SW480 (cell line): ENCODE measurements at regions not wholly inside any gene's neighbourhood (a gene's known extent, or its start where the extent isn't known, plus 50 kb on each side); places are given as distances from the start of the nearest gene placed in this dataset.
"Not testable (repeated sequence)": the region's sequence is repeated elsewhere in the genome, so short reads cannot be mapped to it uniquely, and the experiment has no call there.

Experiments
- DNase-seq: peaks from one replicate; pipeline ENCODE4 v3.0.0-alpha.2; 2016; ENCODE audit warnings: low spot score

DNA sequence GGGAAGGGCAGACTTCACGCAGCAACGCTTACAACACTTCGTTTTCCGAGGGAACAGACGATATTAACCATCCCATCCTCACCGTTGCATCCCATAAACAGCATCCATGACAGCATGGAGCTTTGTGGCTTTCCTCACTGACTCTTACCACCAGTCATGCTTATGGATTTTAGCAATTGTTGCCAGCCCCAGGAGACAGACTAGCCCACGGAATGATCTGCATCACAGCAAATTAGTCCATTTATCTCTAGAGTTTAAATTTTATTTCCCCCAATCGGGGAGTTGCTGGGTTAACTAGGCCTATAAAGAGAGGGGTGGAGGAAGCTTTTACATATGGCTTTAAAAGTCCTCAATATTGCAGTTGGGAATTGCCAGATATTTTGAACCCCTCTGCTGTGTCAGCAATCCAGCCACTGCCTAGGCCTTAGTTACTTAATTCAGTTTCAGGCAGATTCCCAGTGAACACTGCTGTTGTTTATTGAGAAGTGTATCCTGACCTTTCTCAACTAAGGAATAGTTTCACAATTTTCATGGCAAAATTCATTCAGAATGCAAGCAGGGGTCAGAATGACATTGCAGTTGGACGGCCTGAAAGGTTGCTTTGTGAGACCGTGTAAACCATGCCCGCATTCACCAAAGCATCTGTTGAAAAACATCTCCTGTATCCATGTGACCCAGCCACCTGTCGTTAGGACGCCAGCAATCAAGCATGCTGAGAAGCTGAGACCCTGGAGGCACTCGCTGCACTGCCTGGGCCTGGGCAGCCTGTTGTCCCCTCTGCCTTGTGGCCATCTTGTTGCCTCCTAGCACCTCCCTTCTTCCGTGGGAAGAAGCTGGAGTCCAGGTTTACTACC is 397.4 kb upstream of the TPM1 start:
- DNase-seq = no peak

DNA sequence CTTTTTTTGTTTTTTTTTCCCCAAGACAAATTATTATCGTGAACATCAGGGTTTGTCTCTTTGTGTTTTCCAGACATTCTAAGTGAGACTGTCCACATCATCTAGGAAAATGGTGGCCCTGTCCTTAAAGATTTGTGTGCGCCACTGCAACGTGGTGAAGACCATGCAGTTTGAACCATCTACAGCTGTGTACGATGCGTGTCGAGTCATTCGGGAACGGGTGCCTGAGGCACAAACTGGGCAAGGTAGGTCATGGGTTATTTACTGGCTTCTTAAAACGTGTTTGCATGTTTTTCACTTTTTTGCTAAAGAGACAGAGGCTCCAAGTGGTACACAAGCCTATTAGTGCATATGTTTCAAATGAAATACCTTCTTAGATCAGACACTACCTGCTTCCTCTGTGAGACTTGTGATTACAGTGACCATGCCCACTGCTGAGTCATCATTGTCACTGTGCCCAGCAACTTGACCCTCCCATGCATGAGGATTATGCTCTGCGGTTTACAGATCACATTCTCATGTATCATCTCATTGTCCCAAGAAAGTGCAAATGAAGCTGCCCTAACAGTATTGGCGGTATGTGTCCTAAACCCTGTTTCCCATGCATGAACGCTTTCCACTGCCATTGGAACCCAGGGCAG is 395.2 kb upstream of the TPM1 start:
- peak; percentile 85 for DNase-seq

DNA sequence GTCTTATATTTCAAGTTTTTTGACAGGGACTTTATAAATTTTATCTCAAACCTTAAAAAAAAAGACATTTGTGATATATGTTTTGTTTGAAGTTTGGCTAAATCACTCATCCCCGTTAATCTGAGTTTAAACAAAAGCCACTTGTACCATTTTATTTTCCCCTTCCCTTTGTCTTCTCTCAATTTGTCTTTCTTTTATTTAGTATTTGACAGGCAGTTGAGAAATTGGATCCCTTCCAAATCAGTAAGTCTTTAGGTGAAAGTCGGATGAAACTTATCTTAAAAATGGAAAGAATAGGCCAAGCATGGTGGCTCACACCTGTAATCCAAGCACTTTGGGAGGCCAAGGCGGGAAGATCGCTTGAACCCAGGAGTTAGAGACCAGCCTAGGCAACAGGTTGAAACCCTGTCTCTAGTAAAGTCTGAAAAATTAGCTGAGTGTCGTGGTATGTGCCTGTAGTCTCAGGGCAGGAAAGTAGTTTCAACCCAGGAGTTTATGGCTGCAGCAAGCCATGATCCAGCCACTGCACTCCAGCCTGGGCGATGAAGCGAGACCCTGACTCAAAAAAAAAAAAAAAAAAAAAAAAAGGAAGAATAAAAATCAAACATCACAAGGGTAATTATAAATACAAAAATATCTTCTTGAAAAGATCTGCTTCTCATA is 394.6 kb upstream of the TPM1 start:
- DNase-seq = no peak

DNA sequence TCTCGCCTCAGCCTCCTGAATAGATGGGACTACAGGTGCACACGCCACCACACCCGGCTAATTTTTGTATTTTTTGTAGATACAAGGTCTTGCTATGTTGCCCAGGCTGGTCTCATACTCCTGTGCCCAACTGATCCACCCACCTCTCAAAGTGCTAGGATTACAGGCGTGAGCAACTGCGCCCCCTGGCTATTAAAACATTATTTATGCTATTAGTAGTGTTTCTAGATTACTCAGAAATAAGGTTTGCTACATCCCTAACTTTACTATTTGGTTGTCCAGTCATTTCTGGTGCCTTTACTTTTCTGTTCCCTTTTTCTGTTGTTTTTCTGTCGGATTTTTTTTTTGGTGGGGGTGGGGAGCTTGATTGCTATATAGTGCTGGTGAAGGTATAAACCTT is 393.6 kb upstream of the TPM1 start:
- DNase-seq = no peak

DNA sequence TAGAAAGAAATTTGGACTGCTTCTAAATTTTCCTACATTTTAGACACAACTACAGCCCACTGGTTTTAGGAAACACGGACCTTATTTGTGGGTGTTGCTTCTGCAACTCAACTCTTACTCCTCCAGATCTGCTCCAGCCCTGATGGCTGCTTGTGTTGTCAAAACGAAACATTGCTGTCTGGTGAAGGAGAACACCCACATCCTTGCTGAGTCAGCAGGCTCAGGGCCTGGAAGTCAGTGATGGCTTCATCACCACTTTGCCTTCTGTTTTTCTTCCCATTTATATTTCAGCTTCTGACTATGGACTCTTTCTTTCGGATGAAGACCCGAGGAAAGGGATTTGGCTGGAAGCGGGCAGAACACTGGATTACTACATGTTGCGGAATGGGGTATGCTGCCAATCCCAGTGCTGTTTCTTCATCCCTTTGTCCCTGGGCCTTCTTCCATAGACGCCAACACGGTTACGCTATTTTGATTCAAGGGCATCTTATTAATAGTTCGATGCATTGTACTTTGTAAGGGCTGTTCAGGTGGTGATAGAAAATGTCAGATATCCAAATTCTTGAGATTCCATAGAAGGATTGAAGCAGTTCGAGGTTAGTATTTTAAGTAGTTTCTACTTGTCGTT is 392.6 kb upstream of the TPM1 start:
- no peak for DNase-seq

DNA sequence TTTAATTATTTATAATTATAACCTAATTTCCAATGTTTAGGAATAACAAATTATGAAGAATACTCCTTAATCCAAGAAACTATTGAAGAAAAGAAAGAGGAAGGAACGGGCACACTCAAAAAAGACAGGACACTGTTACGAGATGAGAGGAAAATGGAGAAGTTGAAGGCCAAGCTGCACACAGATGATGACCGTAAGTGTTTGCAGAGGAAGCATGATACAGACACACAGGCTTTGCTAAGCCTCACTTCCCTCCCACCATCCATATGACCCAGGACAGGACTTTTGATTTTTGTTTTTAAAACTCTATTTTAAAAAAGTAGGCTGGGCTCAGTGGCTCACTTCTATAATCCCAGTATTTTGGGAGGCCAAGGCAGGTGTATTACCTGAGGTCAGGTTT is 389.4 kb upstream of the TPM1 start:
- DNase-seq = no peak

DNA sequence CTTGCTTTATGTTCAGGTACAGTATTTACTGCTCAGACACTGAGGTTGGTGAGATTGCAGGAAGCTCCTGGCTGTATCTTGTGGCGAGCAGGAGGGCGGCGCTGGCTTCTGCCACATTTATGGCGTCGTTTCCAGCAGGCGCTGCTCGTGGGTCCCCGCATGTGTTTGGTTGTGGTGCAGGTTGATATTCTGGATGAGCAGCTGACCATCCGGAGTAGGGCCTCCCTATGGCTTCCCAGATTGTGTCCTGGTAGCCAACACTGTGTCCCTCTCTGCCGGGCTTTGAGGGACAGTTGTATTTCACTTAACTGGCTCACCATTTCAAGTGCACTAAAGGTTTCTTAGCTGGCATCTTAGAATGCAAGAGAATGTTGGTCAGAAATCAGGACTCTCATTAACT is 386.5 kb upstream of the TPM1 start:
- no peak for DNase-seq

DNA sequence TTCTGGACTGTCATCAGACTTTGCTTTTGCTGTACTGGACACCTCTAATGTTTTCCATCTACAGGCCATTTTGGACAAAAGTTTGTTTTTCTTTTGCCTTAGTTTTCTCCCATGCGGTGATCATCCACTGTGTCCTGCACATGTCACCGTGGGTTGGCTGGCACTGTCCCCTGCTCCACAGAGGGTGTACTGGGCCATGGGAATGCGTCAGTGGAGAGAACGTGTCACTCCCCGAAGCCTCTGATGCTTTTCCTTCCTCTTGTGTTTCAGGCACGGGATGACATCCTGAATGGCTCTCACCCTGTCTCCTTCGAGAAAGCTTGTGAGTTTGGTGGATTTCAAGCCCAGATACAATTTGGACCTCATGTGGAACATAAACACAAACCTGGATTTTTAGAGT is 385.0 kb upstream of the TPM1 start:
- not testable (repeated sequence) for DNase-seq

DNA sequence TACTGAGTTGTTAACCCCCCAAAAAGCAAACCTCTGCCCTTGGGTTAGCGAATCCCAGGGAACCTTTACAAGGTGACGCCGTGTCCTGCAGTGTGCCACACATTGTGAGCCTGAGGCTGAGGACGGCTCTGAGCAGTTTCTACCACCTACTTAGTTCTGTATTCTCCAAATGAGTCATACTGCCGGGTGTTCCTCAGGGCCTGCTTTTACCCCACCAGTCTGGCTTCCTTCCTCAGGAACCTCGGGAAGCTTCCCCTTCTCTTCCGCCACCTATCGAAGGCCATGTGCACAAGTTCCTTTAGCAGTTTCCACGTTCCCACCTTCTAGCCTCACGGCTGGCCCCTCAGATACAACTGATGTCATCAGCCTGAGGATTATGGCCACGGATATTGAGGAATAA is 384.0 kb upstream of the TPM1 start:
- DNase-seq = no peak

DNA sequence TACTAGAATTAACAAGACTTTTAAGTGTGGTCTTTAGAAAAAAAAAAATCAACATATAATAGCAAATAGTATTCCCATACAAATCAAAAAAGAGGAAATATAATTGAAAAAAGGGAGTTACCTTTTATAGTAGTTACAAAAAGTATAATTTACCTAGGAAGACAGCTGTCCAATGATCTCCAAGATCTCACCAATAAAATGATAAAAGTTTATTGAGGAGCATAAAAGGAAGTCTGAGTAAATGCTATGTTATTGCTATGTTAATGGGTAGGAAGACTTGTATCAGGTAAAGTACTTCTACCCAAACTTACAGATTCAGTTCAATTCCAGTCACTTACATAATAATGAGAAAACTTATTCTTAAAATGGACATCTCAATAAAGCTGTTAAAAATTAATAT is 379.0 kb upstream of the TPM1 start:
- DNase-seq = no peak

DNA sequence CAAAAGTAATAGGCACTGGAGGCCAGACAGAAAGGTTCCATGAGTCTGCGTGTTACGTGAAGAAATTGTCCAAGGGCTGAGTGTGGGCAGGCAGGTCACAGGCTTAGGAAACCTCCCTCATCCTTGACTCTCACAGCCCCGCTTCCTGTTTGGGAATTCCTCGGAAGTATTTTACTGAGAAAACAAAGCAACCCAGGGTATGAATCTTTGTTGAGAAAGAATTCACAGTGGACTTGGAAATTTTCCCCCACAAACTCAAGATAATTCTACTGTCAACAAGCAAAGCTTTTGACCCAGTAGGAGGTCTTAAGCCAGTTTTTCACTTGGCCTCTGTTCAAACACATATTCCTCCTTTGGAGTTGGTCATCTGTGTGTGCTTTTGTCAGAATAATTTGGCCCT is 377.1 kb upstream of the TPM1 start:
- DNase-seq = no peak

DNA sequence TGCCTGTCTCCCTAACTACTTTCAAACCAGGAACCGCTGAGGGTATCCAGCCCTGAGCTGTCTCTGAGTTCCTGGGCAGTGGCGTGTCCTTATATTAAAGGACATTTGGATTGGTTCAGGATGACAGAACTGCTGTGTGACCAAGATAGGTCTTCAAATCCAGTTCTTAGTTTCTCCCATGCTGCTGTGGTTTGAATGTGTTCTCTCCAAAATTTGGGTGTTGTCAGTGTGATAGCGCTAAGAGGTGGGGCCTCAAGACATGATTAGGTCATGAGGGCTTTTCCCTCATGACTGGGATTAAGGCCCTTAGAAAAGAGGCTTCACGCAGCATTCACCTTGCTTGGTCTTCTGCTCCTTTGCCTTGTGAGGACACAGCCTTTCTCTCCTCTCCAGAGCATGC is 376.5 kb upstream of the TPM1 start:
- DNase-seq = no peak

DNA sequence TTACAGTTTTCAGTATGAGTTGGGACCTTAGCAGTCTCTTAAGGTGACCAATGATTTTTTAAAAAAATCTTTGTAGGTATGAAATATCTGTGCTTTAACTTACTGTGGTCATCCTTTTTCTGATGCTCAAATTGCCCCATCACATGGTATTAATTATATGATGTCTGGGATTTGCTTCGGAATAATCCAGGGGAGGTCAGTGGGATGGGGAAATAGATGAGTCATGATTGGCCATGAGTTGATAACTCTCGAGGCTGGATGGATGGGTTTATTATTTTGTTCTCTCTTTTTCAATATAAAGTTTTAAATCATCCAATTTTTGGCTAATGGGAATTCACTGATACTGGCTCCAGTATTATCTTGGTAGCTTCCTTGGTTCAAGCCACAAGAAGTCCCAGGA is 370.3 kb upstream of the TPM1 start:
- DNase-seq = no peak

DNA sequence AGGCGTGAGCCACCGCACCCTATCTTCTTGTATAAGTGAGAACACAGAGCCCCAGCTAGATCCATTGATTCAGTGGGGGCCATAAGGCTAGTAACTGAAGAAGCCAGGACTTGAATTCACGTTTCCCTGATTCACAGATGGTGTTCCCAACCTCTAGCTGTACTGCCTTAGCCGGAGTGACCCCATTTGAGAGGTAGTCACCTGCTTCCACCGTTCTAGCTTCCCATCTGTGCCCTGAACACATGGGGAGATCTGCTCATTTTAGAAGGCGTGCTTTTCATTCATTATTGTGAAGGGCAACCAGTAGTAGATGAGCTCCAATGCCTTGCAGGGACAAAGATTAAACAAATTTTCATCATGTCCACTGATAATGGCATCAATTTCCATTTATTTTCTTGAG is 365.7 kb upstream of the TPM1 start:
- DNase-seq = no peak

DNA sequence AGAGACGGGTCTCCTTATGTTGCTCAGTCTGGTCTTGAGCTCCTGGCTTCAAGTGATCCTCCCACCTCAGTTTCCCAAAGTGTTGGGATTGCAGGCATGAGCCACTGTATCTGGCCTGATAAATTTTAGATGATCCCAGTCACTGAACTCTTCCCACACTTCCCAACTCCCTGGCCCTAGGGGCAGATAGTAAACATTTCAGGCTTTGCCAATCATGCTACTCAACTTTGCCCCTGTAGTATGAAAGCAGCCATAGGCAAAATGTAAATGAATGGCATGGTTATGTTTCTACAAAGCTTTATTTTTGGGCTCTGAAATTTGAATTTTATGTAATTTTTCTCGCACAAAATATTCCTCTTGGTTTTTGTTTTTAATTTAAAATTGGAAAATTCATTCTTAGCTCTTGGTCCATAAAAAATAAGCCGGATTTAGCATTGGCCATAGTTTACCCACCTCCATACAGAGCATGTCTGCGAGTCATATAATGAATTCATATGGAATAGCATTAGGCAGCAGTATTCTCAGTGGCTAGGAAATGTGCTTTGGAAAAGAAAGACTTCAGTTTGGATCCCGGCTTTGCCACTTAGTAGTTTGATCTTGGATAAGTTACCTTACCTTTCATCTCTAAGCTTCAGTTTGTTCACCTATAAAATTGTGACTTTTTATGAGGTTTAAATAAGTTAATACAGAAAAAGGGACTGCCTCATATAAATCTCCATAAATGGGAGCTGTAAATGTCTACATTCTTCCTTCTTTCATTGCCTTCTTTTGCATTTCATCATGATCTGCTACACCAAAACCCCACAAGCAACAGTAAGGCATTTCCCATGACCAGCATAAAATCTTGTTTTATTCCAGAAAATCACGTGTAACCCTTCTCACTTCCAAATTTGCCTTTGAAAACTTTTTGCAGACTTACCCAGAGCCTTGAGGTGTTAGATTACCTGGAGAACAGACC is 360.3 kb upstream of the TPM1 start:
- DNase-seq = no peak

DNA sequence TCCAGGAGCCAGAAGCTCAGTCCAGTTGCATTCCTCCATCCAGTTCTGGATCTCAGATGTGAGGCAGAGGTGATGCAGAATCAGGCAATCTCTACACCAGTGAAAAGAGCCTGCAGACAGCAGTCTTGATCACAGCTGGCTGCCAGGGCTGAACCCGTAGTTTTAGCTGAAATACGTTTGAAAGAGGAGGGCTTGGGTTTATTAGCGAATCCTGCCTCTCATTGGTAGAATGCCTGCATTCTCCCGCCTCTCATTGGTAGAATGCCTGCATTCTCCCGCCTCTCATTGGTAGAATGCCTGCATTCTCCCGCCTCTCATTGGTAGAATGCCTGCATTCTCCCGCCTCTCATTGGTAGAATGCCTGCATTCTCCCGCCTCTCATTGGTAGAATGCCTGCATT is 359.4 kb upstream of the TPM1 start:
- DNase-seq = not testable (repeated sequence)

DNA sequence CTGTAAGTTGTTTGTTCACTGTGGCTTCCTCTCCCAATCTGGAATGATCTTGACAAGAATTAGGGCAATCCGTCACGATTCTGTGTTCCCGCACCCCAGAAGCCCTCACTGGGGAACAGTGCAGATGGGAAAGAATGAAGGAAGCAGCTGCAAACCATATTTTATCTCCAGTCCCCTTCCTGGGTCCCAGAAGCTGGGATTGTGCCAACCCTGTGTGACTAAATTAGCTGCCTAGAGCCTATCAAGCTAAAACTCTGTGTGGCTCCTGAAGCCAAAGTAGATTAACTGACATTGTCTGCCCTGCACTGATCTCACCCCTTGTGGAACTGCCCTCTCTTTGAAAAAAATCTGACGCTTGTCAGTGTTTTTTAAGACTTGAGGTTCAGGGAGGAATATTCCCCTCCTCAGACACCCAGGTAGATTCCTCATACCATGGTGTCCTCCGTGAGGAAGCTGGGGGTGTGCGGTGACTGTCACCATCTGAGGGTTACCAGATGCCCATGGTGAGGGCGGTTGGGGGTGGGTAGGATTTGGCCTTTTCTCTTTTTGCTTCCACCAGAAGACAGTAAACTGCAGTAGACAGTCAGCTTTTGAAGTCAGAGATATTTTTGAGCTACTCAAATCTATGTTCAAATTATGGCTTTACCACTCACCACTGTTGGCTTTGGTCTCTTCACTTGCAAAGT is 358.3 kb upstream of the TPM1 start:
- no peak for DNase-seq

DNA sequence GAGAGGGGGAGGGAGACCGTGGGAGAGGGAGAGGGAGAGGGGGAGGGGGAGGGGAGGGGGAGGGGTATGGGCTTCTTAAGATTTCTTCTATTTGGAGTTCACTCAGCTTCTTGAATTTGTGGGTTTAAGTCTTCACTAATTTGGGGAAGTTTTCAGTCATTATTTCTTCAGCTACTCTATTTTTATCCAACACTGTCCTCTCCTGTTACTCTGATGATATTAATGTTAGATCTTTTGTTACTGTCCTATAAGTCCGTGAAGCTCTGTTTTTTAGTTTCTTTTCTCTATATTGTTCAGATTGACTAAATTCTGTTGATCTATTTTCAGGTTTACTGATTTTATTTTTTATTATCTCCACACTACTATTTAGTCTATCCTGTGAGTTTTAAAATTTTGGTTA is 351.5 kb upstream of the TPM1 start:
- DNase-seq = no peak

DNA sequence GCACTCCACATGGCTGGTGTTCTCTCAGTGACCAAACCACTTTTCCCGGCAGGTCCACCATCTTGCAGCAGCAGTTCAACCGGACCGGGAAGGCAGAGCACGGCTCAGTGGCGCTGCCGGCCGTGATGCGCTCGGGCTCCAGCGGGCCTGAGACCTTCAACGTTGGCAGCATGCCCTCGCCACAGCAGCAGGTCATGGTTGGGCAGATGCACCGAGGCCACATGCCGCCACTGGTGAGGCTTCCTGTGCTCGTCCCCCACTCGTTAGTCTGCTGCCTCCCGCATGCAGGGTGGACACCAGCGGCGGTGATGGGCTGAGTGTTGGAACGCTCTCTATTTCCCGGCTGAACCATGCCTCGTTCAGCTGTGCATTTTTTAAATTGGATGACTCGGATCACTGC is 344.9 kb upstream of the TPM1 start:
- DNase-seq = no peak

DNA sequence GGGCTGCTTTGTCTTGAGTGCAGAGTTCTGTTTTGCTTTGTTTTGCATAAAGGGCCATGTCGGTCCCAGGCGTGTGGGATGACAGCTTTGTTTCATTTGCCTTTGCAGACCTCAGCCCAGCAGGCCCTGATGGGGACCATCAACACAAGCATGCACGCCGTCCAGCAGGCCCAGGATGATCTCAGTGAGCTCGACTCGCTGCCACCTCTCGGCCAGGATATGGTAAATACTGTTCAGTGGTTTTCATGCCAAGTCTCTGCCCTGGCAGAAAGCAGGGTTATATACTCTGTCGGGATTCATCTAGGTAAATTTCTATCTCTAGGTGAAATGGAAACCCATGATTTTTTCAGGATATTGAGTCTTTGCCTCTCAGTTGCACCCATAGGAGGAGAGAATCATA is 343.9 kb upstream of the TPM1 start:
- no peak for DNase-seq

DNA sequence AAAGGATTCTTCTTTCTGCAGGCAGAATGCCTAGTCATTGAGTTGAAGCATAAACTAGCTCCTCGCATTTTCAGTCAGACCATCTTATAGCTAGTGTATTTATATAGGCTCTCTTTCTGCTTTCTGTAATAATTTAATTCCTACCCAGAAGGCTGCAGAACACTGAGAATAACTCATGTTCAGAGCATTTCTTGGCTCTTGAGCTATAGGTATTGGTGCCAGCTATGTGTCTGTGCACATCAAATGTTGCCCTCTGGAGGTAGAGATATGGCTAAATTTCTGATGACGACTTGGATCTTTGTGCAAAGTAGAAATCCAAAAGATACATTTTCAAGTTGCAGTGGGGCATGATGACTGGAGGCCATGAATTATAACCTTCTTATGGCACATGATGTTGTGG is 336.2 kb upstream of the TPM1 start:
- DNase-seq = no peak
